ENCODE measurements at regions not wholly inside any gene's neighbourhood (a gene's known extent, or its start where the extent isn't known, plus 50 kb on each side); places are given as distances from the start of the nearest gene placed in this dataset.

GRCh38 chr17:34199454-34199853, 55.6 kb upstream of the CCL2 start:
- TF ChIP-seq EZH2 (optimal IDR thresholded peaks at IDR 0.05; ENCODE audit: low read depth, low read length), result no peak
- TF ChIP-seq CTCF (IDR thresholded peaks at IDR 0.05; ENCODE audit: low read length), result no peak
- no peak for TF ChIP-seq EZH2phosphoT487 (IDR thresholded peaks at IDR 0.05; ENCODE audit: low read length)

All from MM.1S (cell line).